IMR-90 (cell line): ENCODE measurements at regions not wholly inside any gene's neighbourhood (a gene's known extent, or its start where the extent isn't known, plus 50 kb on each side); places are given as distances from the start of the nearest gene placed in this dataset.

ENCODE experiments used
- ATAC-seq: fragments of 200-7000 bp; cut with Tn5 transposase; 2 replicates; pipeline ENCODE4 v1.9.1; 2020; ENCODE audit warnings: low read depth, mild to moderate bottlenecking, moderate library complexity
- BruUV-seq: library from RNA; stranded (reverse); fragments of 400-500 nt; replicated peaks from 2 replicates; lab custom pipeline; 2021; lab: Mats Ljungman, UMichigan
- CTCF ChIA-PET: fragments of 300-600 bp; formaldehyde crosslinking; extraction: SDS; loops from one replicate; lab custom pipeline; 2021; ENCODE audit warnings: antibody characterized with exemption; lab: Yijun Ruan, JAX
- POLR2A ChIA-PET: fragments of 300-600 bp; sonication (Branson Sonifier 250); formaldehyde crosslinking; loops from one replicate; lab custom pipeline; 2022; ENCODE audit warnings: antibody characterized with exemption; ENCODE audit not compliant: unreplicated experiment; lab: Charles Lee
- DNase-seq: peaks from one replicate; pipeline ENCODE4 v3.0.0; 2013
- H2AFZ ChIP-seq: replicated peaks from 2 replicates; pipeline ENCODE3; 2013; ENCODE audit warnings: low read length, mild to moderate bottlenecking; ENCODE audit not compliant: poor library complexity
- H2AK5ac ChIP-seq: 2 replicates; pipeline ENCODE4 v1.6.1; 2013; ENCODE audit warnings: low read depth, low read length, inconsistent platforms
- H2AK9ac ChIP-seq: replicated peaks from 2 replicates; pipeline ENCODE3; 2013; ENCODE audit warnings: mild to moderate bottlenecking, low read depth, low read length, moderate library complexity; ENCODE audit not compliant: poor library complexity
- H2BK120ac ChIP-seq: 2 replicates; pipeline ENCODE4 v1.6.1; 2013; ENCODE audit warnings: low read depth, low read length, inconsistent platforms
- H2BK15ac ChIP-seq: 3 replicates; pipeline ENCODE4 v1.6.1; 2013; ENCODE audit warnings: low read depth, low read length, inconsistent platforms
- H2BK20ac ChIP-seq: 2 replicates; pipeline ENCODE4 v1.6.1; 2013; ENCODE audit warnings: low read depth, mild to moderate bottlenecking, inconsistent platforms, low read length, moderate library complexity
- H2BK5ac ChIP-seq: 2 replicates; pipeline ENCODE4 v1.6.1; 2013; ENCODE audit warnings: mild to moderate bottlenecking, low read depth, low read length, inconsistent platforms; ENCODE audit not compliant: poor library complexity, severe bottlenecking
- H3K14ac ChIP-seq: replicated peaks from 2 replicates; pipeline ENCODE4 v1.6.1; 2013; ENCODE audit warnings: low read depth, low read length, inconsistent platforms
- H3K18ac ChIP-seq: 2 replicates; pipeline ENCODE4 v1.6.1; 2013; ENCODE audit warnings: low read depth, low read length, control low read depth
- H3K23ac ChIP-seq: 2 replicates; pipeline ENCODE4 v1.6.1; 2013; ENCODE audit warnings: low read depth, low read length, inconsistent platforms
- H3K27ac ChIP-seq: 2 replicates; pipeline ENCODE4 v1.5.1; 2013; ENCODE audit warnings: mild to moderate bottlenecking, control low read depth, low read length; ENCODE audit not compliant: insufficient read depth
- H3K27me3 ChIP-seq: 2 replicates; pipeline ENCODE4 v1.6.1; 2013; ENCODE audit warnings: low read length; ENCODE audit not compliant: control insufficient read depth, insufficient read depth
- H3K36me3 ChIP-seq: 2 replicates; pipeline ENCODE4 v1.6.1; 2013; ENCODE audit warnings: low read length, mixed read lengths; ENCODE audit not compliant: control insufficient read depth, insufficient read depth
- H3K4ac ChIP-seq: 2 replicates; pipeline ENCODE4 v1.6.1; 2013; ENCODE audit warnings: low read depth, low read length, inconsistent platforms
- H3K4me1 ChIP-seq: 2 replicates; pipeline ENCODE4 v1.6.1; 2013; ENCODE audit warnings: low read length, mixed read lengths; ENCODE audit not compliant: control insufficient read depth, insufficient read depth
- H3K4me2 ChIP-seq: 2 replicates; pipeline ENCODE4 v1.6.1; 2013; ENCODE audit warnings: low read depth, mild to moderate bottlenecking, control low read depth, low read length, moderate library complexity
- H3K4me3 ChIP-seq: 2 replicates; pipeline ENCODE4 v1.5.1; 2013; ENCODE audit warnings: low read depth, mild to moderate bottlenecking, control low read depth, low read length, moderate library complexity; ENCODE audit not compliant: insufficient read depth
- H3K56ac ChIP-seq: 2 replicates; pipeline ENCODE4 v1.6.1; 2013; ENCODE audit warnings: low read length, inconsistent platforms; ENCODE audit not compliant: insufficient read depth; ENCODE audit errors: extremely low read depth
- H3K79me1 ChIP-seq, 2 experiments: 2 replicates each; pipeline ENCODE4 v1.6.1; 2013; ENCODE audit warnings: low read length in 2 of 2, inconsistent platforms in 1 of 2, low read depth in 1 of 2
- H3K9ac ChIP-seq: 2 replicates; pipeline ENCODE4 v1.6.1; 2013; ENCODE audit warnings: low read depth, low read length, control low read depth
- H3K9me1 ChIP-seq: 2 replicates; pipeline ENCODE4 v1.6.1; 2013; ENCODE audit warnings: low read length, inconsistent platforms; ENCODE audit not compliant: insufficient read depth
- H3K9me3 ChIP-seq: 2 replicates; pipeline ENCODE4 v1.6.1; 2013; ENCODE audit warnings: low read length; ENCODE audit not compliant: control insufficient read depth, insufficient read depth
- H4K20me1 ChIP-seq: 2 replicates; pipeline ENCODE4 v1.6.1; 2013; ENCODE audit warnings: low read length, inconsistent platforms; ENCODE audit not compliant: insufficient read depth
- H4K5ac ChIP-seq: 2 replicates; pipeline ENCODE4 v1.6.1; 2013; ENCODE audit warnings: mild to moderate bottlenecking, low read depth, low read length, control low read depth
- H4K8ac ChIP-seq, 2 experiments: 2 replicates each; pipeline ENCODE4 v1.6.1; 2013; ENCODE audit warnings: low read depth in 2 of 2, low read length in 2 of 2, control low read depth in 1 of 2, inconsistent platforms in 1 of 2
- H4K91ac ChIP-seq: 2 replicates; pipeline ENCODE4 v1.6.1; 2013; ENCODE audit warnings: low read depth, low read length, inconsistent platforms; ENCODE audit not compliant: insufficient read depth
- BHLHE40 ChIP-seq: fragments of 150-350 bp; IDR thresholded peaks from 2 replicates; pipeline ENCODE4 v1.6.1; 2016; ENCODE audit warnings: mild to moderate bottlenecking, low read depth, low read length
- CHD1 ChIP-seq: IDR thresholded peaks from 2 replicates; pipeline ENCODE4 v1.6.1; 2012; ENCODE audit warnings: low read depth, low read length, improper control_type of control experiment
- MAFK ChIP-seq: IDR thresholded peaks from 2 replicates; pipeline ENCODE4 v1.6.1; 2012; ENCODE audit warnings: low read depth, low read length, improper control_type of control experiment
- MAZ ChIP-seq: IDR thresholded peaks from 2 replicates; pipeline ENCODE4 v1.6.1; 2012; ENCODE audit warnings: low read depth, mild to moderate bottlenecking, low read length, improper control_type of control experiment, moderate library complexity, borderline replicate concordance
- MXI1 ChIP-seq: IDR thresholded peaks from 2 replicates; pipeline ENCODE4 v1.6.1; 2012; ENCODE audit warnings: low read depth, mild to moderate bottlenecking, low read length, moderate library complexity, borderline replicate concordance
- POLR2A ChIP-seq: IDR thresholded peaks from 2 replicates; pipeline ENCODE4 v1.6.1; 2012; ENCODE audit warnings: mild to moderate bottlenecking, low read depth, low read length
- RAD21 ChIP-seq: IDR thresholded peaks from 2 replicates; pipeline ENCODE4 v1.6.1; 2012; ENCODE audit warnings: low read length, improper control_type of control experiment
- RCOR1 ChIP-seq: IDR thresholded peaks from 2 replicates; pipeline ENCODE4 v1.6.1; 2012; ENCODE audit warnings: mild to moderate bottlenecking, low read length, improper control_type of control experiment; ENCODE audit not compliant: insufficient replicate concordance
- RFX5 ChIP-seq: IDR thresholded peaks from 2 replicates; pipeline ENCODE4 v1.8.0; 2012; ENCODE audit warnings: low read depth, mild to moderate bottlenecking, low read length, moderate library complexity
- SMC3 ChIP-seq: fragments of 150-350 bp; IDR thresholded peaks from 2 replicates; pipeline ENCODE4 v1.6.1; 2016; ENCODE audit warnings: low read depth, mild to moderate bottlenecking, antibody characterized with exemption, low read length, moderate library complexity
- WGBS, 2 experiments: methylation state at CpG; one replicate each; pipeline versions ENCODE4 v1.1.5 to v1.1.7; 2013; ENCODE audit warnings: missing lambda C conversion rate in 2 of 2; ENCODE audit not compliant: insufficient read length in 1 of 2; ENCODE audit errors: extremely low coverage in 2 of 2; 5-methylcytosine and 5-hydroxymethylcytosine counted together
- dilution Hi-C: fragments of 300-500 bp; cut with HindIII; formaldehyde crosslinking; loops from one replicate; pipeline ENCODE4 v1.14.3; 2018; ENCODE audit warnings: low sequenced_read_pairs; ENCODE audit not compliant: unreplicated experiment
- in situ Hi-C: fragments of 300-500 bp; cut with MboI; formaldehyde crosslinking; loops from 3 replicates; pipeline ENCODE4 v1.14.3; 2019; ENCODE audit warnings: low sequenced_read_pairs, inconsistent platforms, mixed read lengths
- intact Hi-C: fragments of 100-400 bp; cut with micrococcal nuclease; formaldehyde crosslinking; loops from 2 replicates; pipeline ENCODE4 v1.10.0; 2022
- TF ChIP-seq, protein P1 (sequence below): fragments of 150-350 bp; IDR thresholded peaks from 2 replicates; pipeline ENCODE4 v1.6.1; 2016; ENCODE audit warnings: low read depth, mild to moderate bottlenecking, low read length, moderate library complexity, borderline replicate concordance
- TF ChIP-seq, protein P2 (sequence below): fragments of 150-350 bp; IDR thresholded peaks from 2 replicates; pipeline ENCODE4 v1.6.1; 2017; ENCODE audit warnings: mild to moderate bottlenecking, antibody characterized with exemption, low read length, low read depth
- TF ChIP-seq, protein P3 (sequence below): conservative IDR thresholded peaks from 2 replicates; pipeline ENCODE4 v1.5.1; 2012; ENCODE audit warnings: mild to moderate bottlenecking, low read depth, low read length, improper control_type of control experiment

DNA sequence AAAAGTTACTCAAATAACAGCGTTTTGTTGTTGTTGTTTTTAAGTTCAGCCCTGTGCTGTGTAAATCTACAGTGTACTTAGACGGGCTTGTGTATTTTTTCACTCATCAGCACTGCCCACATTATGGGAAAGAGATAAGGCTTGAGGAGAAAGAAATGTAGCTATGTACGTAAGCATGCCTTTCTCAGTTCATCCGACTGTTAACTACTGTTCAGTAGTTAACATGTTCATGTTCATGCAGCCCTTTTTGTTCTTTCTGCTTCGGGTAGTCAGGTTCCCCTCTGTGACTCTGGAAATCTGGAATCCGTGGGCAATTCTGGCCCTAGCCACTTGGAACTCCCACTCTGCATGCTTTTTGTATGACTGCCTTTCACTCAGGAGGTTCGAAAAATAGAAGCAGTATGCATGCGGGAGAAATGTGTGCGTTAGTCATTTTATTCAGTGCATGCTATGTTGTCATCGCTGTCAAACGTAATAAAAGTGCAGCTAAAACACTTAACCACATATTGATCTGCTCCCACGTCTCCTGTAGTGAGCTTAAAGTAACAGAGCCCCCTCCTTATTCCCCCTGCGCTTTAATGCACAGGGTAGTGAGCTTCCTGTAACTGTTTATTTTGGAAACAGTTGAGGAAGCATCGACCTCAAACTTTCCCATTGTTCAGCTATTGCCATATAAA is 283.1 kb upstream of the NR2F2 start:
- H2BK5ac ChIP-seq, result peak overlapping the region; percentile 55
- no peaks in the 10 kb centered on the region for H4K20me1 ChIP-seq
- no peaks in the 10 kb centered on the region for H3K9me3 ChIP-seq
- DNase-seq, result peak; percentile 98
- WGBS, 2 experiments, result 6% methylated on average over 3 of the region's 14 CpGs; no CpG with 5 or more reads in 1 of the 2 experiments
- H3K79me1 ChIP-seq, result no peaks in the 10 kb centered on the region
- H3K4me2 ChIP-seq, result peak overlapping the region; percentile 74
- H3K9ac ChIP-seq, result peak overlapping the region; percentile 12; the same call in 1 of the 2 replicates
- in situ Hi-C loops (no loop called here), intact Hi-C loops (loop anchor here (2.0 to 10.0 kb wide), 2 partner anchors 279 to 793 kb away; no protein-coding TSS in a partner anchor), dilution Hi-C loops (no loop called here)
- 0 out of 2 replicates have a peak overlapping the region, but pooled peaks have one; percentile 30 for H3K56ac ChIP-seq
- peak overlapping the region; percentile 26; the same call in 1 of the 2 replicates for H3K18ac ChIP-seq
- ChIA-PET POLR2A (no interaction called here), CTCF (interaction anchor here (1.4 to 2.3 kb wide), 3 partner anchors 9 to 280 kb away, joined by 3 to 8 read pairs (median 4); no protein-coding TSS in a partner anchor)
- H3K9me1 ChIP-seq, result no peaks in the 10 kb centered on the region
- peak overlapping the region; percentile 72 for H2BK120ac ChIP-seq
- no peak overlapping the region for H2AK5ac ChIP-seq
- H3K4me3 ChIP-seq, result peak overlapping the region; percentile 4; the same call in 1 of the 2 replicates
- peak overlapping the region; percentile 41 for H2AFZ ChIP-seq
- no peak overlapping the region for H2BK15ac ChIP-seq
- peak overlapping the region; percentile 76 for H3K14ac ChIP-seq
- H2AK9ac ChIP-seq, result no peak overlapping the region
- H4K91ac ChIP-seq, result no peak overlapping the region
- BruUV-seq, result no TSS peak
- peak overlapping the region in 1 of 2 experiments; percentile 50; a peak in 1 of 4 replicates for H4K8ac ChIP-seq
- no peaks in the 10 kb centered on the region for H3K27me3 ChIP-seq
- peaks cover 3% of the 10 kb centered on the region for H3K4me1 ChIP-seq
- no peak overlapping the region; the same call in 1 of the 2 replicates for H4K5ac ChIP-seq
- peak overlapping the region; percentile 64 for H2BK20ac ChIP-seq
- peak overlapping the region; percentile 13; the same call in 1 of the 2 replicates for H3K27ac ChIP-seq
- peak overlapping the region; percentile 46; the same call in 1 of the 2 replicates for H3K23ac ChIP-seq
- peak overlapping the region; percentile 20; the same call in 1 of the 2 replicates for H3K4ac ChIP-seq
- no peaks in the 10 kb centered on the region for H3K36me3 ChIP-seq
- peak; percentile 88 for ATAC-seq
- TF ChIP-seq, protein P1, sequence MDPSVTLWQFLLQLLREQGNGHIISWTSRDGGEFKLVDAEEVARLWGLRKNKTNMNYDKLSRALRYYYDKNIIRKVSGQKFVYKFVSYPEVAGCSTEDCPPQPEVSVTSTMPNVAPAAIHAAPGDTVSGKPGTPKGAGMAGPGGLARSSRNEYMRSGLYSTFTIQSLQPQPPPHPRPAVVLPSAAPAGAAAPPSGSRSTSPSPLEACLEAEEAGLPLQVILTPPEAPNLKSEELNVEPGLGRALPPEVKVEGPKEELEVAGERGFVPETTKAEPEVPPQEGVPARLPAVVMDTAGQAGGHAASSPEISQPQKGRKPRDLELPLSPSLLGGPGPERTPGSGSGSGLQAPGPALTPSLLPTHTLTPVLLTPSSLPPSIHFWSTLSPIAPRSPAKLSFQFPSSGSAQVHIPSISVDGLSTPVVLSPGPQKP, result no peak
- TF ChIP-seq RCOR1 (peak; percentile 4), MAFK (peak; percentile 0; the same call in 1 of the 2 replicates), MAZ (no peak), MXI1 (peak; percentile 80), POLR2A (peak; percentile 46; the same call in 1 of the 2 replicates), RFX5 (no peak), BHLHE40 (0 out of 2 replicates have a peak, but pooled peaks have one; percentile 30), SMC3 (no peak), CHD1 (no peak), RAD21 (peak; percentile 20; the same call in 1 of the 2 replicates)
- TF ChIP-seq, protein P2, sequence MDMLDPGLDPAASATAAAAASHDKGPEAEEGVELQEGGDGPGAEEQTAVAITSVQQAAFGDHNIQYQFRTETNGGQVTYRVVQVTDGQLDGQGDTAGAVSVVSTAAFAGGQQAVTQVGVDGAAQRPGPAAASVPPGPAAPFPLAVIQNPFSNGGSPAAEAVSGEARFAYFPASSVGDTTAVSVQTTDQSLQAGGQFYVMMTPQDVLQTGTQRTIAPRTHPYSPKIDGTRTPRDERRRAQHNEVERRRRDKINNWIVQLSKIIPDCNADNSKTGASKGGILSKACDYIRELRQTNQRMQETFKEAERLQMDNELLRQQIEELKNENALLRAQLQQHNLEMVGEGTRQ, result no peak
- TF ChIP-seq, protein P3, sequence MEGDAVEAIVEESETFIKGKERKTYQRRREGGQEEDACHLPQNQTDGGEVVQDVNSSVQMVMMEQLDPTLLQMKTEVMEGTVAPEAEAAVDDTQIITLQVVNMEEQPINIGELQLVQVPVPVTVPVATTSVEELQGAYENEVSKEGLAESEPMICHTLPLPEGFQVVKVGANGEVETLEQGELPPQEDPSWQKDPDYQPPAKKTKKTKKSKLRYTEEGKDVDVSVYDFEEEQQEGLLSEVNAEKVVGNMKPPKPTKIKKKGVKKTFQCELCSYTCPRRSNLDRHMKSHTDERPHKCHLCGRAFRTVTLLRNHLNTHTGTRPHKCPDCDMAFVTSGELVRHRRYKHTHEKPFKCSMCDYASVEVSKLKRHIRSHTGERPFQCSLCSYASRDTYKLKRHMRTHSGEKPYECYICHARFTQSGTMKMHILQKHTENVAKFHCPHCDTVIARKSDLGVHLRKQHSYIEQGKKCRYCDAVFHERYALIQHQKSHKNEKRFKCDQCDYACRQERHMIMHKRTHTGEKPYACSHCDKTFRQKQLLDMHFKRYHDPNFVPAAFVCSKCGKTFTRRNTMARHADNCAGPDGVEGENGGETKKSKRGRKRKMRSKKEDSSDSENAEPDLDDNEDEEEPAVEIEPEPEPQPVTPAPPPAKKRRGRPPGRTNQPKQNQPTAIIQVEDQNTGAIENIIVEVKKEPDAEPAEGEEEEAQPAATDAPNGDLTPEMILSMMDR, result no peak; the same call in 1 of the 2 replicates
